GM20431 (cell line): ENCODE measurements at regions not wholly inside any gene's neighbourhood (a gene's known extent, or its start where the extent isn't known, plus 50 kb on each side); places are given as distances from the start of the nearest gene placed in this dataset.

Experiments
- in situ Hi-C: fragments of 300-500 bp; cut with MseI, MboI; formaldehyde crosslinking; loops from one replicate; pipeline ENCODE4 v1.15.0; 2020; ENCODE audit warnings: low sequenced_read_pairs; ENCODE audit not compliant: unreplicated experiment

- in situ Hi-C loops, result no loop called here
Observed at GRCh38 chr3:177960722-177961121, 575.5 kb upstream of the KCNMB2 start.

GRCh38 chr3:177961784-177962183, 574.5 kb upstream of the KCNMB2 start:
- in situ Hi-C loops, result no loop called here

GRCh38 chr3:177966493-177966892, 569.7 kb upstream of the KCNMB2 start:
- in situ Hi-C loops, result no loop called here

- in situ Hi-C loops, result no loop called here
Observed at GRCh38 chr3:177968891-177969290, 567.3 kb upstream of the KCNMB2 start.

- in situ Hi-C loops, result no loop called here
Observed at GRCh38 chr3:177973241-177973840, 562.9 kb upstream of the KCNMB2 start.

GRCh38 chr3:177976241-177976640, 560.0 kb upstream of the KCNMB2 start:
- in situ Hi-C loops, result no loop called here

GRCh38 chr3:177976866-177977265, 559.4 kb upstream of the KCNMB2 start:
- in situ Hi-C loops, result no loop called here

- in situ Hi-C loops, result no loop called here
Observed at GRCh38 chr3:177977381-177978158, 558.7 kb upstream of the KCNMB2 start.

- in situ Hi-C loops, result no loop called here
Observed at GRCh38 chr3:177978946-177979345, 557.3 kb upstream of the KCNMB2 start.

- in situ Hi-C loops, result no loop called here
Observed at GRCh38 chr3:177979703-177980102, 556.5 kb upstream of the KCNMB2 start.

GRCh38 chr3:177981576-177981975, 554.7 kb upstream of the KCNMB2 start:
- in situ Hi-C loops, result no loop called here

- in situ Hi-C loops, result no loop called here
Observed at GRCh38 chr3:177982034-177982433, 554.2 kb upstream of the KCNMB2 start.

- in situ Hi-C loops, result no loop called here
Observed at GRCh38 chr3:177983320-177983719, 552.9 kb upstream of the KCNMB2 start.

GRCh38 chr3:177992993-177993970, 543.0 kb upstream of the KCNMB2 start:
- in situ Hi-C loops, result no loop called here

- in situ Hi-C loops, result no loop called here
Observed at GRCh38 chr3:177994976-177995375, 541.3 kb upstream of the KCNMB2 start.

- in situ Hi-C loops, result no loop called here
Observed at GRCh38 chr3:177995381-177996085, 540.7 kb upstream of the KCNMB2 start.

- in situ Hi-C loops, result no loop called here
Observed at GRCh38 chr3:178001670-178002101, 534.5 kb upstream of the KCNMB2 start.

GRCh38 chr3:178002113-178002512, 534.1 kb upstream of the KCNMB2 start:
- in situ Hi-C loops, result no loop called here

- in situ Hi-C loops, result no loop called here
Observed at GRCh38 chr3:178003756-178004155, 532.5 kb upstream of the KCNMB2 start.

- in situ Hi-C loops, result no loop called here
Observed at GRCh38 chr3:178005961-178006360, 530.3 kb upstream of the KCNMB2 start.
